ENCODE measurements at regions not wholly inside any gene's neighbourhood (a gene's known extent, or its start where the extent isn't known, plus 50 kb on each side); places are given as distances from the start of the nearest gene placed in this dataset.

GRCh38 chr12:67506739-67507138 lies 141.8 kb upstream of the DYRK2 start:
- DNase-seq: no peak

GRCh38 chr12:67508830-67509229 lies 139.7 kb upstream of the DYRK2 start:
- DNase-seq: no peak

DNA sequence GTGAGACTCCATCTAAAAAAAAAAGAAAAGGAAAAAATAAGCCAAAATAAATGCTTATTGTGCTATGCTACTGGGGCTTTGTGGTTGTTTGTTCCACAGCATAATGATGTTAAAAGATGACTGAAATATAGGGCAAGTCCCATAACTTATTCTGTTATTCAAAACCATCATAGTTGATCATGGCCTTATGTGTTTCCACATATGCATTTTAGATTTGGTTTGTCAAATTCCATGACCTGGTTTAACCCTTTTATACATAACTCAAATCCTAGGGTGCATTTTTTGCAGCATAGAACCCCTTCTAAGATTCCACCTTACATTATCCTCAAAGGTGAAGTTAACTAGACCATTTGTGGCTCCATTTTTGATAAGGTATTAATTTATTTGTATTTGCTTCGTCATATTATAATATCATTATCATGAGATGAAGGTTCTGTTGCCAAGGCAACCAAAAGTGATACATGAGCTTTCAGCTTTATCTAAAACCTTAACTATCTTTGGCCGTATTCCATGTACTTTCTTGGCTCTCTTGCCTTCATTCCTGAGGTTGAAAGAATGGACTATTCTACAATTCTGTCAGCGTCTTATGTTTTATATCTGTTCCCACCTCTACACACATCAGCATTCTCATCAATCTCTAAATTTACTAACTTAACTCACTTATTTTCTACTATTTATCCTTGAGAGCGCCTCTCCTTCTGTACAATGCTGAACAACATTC lies 138.7 kb upstream of the DYRK2 start:
- DNase-seq: no peak

GRCh38 chr12:67512061-67512460 lies 136.5 kb upstream of the DYRK2 start:
- no peak for DNase-seq

DNA sequence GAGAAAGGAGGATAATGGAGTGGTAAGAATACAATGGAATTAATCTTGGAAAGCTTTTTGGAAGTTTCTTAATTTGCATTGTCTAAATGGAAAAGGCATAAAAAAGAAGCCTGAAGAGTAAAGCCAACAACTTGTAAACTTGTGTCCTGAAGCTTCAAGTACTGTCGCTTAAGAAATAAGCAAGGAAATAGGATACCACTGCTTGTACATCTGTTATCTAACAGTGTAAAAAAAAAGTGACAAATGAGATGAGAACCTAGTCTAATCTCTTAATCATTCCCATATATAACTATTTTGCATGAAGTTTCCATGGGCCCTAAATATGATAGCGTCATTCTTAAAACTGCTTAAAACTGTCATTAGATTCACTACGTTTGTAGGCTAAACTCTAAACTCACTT lies 134.0 kb upstream of the DYRK2 start:
- no peak for DNase-seq

GRCh38 chr12:67515679-67516340 lies 132.7 kb upstream of the DYRK2 start:
- no peak for DNase-seq

- no peak for DNase-seq
These were observed 131.2 kb upstream of the DYRK2 start for GRCh38 chr12:67517181-67517887.

DNA sequence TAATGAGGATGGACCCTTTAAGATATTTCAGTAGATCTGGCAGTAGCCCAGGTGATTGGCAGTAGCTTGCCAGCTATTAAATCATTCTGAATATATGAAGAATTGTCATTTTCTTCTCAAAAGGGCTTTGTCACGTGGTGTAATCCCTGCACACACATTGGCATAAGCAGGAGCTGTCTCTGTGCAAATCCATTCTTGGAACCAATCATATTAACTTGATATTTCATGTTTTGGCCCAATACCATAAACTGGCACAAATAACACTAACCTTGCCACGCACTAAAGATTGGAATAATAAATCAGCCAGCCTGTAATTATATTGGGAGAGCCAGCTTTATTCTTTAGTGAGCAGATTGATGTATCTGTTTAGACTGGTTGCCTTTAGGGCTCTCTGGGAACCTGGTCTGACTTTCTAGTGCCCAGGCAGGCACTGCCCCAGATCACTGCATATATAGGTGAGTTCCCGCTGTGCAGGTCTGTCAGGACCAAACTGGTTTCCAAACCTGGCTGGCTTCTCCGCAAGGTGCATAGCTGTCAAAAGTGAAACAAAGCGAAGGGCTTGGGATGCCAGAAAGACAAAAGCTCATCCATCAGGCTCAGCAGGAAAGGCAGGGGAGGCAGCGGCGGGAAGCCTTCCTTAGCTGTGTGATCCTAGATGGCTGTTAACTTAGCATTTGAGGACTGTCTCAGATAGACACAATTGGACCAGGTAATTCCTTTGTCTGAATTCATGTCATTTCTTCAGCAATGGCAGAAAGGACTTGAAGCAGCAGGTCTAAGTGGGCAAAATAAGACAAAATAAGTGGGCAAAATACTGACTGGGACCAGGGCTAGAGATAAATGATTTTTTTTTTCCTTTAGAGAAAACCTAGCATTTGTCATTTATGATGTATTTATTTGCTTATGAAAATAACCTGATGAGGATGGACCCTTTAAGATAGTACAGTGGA lies 128.8 kb upstream of the DYRK2 start:
- DNase-seq: no peak

- no peak for DNase-seq
These were observed 127.9 kb upstream of the DYRK2 start for GRCh38 chr12:67520606-67521005.

- no peak for DNase-seq
These were observed 126.3 kb upstream of the DYRK2 start for GRCh38 chr12:67522222-67522621.

DNA sequence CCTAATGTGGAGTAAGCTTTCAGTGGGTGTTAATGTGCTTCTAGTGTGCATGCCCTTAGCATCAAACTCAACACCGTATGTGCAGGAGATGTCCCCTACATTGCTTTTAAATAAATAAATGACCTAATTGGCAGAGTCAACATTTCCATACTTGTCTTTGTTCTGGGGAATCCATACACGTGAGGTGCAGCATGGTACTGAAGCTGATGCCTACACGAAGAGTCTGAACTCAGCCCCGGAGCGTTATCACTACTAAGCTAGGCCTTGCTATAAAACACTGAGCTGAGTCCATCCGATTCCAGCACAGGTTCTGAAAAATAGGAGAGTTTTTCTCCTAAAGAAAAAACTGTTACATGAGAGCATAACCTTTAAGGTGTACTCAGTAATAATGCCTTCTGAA lies 125.0 kb upstream of the DYRK2 start:
- DNase-seq: no peak

DNA sequence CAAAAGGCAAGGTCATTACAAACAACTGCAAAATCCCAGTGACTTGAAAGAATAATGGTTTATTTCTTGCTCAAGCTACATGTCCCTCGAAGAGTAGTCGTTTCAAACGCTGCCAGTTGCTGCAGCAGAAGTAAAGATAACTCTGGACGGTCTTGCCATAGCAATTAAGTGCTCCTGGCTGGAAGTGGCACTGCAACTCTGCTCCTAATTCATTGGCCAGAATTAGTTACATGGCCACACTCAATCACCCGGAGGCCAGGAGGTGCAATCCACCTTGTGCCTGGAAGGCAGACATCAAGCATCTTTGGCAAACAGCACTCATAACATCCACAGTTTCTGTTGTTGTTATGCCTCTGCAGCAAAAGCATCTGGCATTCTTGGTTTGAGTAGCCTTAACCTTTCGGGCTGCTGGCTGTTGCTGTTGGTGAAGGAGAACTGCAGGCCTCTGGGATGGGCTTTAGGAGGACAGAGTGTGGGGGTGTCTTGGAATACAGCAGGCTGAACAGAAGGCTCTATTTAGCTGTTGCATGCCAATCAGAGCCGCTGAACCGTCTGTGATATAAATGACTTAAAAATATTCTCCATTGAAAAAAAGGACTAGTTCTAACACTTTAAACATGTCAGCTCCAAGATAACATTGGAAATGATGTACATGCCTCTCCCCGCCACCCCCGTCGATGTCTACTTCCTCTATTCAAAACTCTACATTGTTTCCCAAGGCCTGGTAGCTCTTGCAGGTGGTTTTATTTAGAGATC lies 123.5 kb upstream of the DYRK2 start:
- DNase-seq: no peak

DNA sequence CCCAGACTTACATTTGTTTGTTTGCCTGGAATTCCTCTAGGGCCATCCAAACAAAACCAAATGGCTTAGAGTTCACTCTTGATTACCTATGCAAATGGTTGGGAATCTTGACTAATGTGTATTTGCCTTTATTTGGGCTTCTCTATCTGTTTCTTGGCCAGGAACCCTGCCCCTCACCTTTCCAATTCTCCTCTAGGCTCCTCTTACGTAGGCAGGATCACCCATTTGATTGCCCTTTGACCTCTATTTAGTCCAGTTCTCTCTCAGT lies 123.0 kb upstream of the DYRK2 start:
- DNase-seq: no peak

- no peak for DNase-seq
These were observed 122.4 kb upstream of the DYRK2 start for GRCh38 chr12:67526129-67526528.

GRCh38 chr12:67531051-67531450 lies 117.5 kb upstream of the DYRK2 start:
- DNase-seq: no peak

GRCh38 chr12:67531501-67531900 lies 117.0 kb upstream of the DYRK2 start:
- no peak for DNase-seq

DNA sequence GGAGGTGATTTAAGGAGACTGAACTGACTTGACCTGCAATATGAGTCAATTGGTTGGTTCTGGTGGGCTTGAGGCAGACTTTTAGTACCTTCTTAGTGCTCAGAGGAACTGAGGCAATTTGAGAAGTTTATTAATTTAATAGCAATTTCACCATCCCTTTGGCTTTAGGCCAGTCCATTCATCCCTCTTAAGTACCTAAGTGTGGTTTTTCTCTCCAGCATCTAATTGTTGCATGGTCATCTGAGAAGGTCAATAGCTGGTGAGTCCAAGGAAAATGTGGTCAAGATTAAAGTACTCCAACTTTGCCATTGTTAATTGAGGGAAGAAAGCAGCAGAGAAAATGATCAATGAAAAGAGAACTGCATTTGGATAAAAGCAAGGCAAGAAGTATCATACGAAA lies 115.4 kb upstream of the DYRK2 start:
- DNase-seq: no peak

DNA sequence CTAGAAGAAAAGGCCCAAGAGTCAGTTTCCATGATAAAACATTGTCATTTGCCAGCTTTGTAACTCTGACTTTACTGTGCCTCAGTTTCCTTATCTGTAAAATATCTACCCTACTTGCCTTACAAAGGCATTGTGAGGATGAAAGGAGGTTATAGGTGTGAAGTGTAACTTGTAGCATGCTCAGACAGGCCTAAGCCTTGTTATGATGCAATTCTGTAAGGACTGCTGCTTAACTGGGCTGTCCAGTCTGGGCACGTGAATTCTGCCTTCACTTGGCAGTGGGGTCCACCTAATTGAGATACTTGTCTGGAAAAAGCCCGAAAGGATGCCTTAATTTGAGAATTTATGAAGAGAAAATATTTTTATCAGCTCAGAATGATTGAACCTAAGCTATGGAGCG lies 114.5 kb upstream of the DYRK2 start:
- no peak for DNase-seq

DNA sequence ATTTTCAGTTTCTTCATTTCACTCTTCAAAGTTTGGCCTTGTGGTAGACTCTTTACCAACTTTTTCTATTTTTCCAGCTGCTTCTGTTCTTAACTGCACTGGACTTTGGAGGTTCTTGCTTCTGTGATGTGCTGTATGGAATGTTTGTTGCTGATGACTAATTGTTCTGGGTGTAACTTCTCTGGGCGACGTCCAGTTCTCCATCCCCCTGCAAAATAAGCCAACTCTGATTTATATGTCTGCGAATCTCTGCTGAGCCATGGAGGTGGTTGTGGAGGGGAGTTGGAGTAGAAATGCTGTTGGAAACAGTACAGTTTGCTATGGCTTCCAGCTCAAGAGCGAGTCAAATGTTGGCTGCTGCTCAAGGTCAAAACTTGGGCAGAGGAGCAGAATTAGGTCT lies 113.9 kb upstream of the DYRK2 start:
- no peak for DNase-seq

- DNase-seq: no peak
These were observed 113.4 kb upstream of the DYRK2 start for GRCh38 chr12:67535176-67535575.

DNA sequence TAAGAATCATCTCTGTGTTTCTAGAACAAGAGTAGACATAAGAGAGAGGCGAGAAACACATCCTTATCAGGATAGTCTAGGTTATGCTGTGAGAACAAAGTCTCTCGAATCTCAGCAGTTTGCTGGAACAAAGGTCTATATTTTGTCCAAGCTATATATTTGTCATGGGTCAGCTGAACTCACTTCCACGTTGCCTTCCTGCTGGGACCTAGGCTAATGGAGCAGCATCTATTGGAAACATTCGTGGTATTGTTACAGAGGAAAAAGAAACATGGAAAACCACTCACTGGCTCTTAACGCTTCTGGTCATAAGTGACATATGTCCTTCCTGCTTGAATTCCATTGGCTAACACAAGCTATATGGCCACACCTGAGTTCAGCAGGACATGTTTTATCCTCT lies 112.6 kb upstream of the DYRK2 start:
- no peak for DNase-seq

GRCh38 chr12:67539329-67539728 lies 109.2 kb upstream of the DYRK2 start:
- DNase-seq: no peak

- no peak for DNase-seq
These were observed 108.6 kb upstream of the DYRK2 start for GRCh38 chr12:67539946-67540345.
